ENCODE measurements at regions not wholly inside any gene's neighbourhood (a gene's known extent, or its start where the extent isn't known, plus 50 kb on each side); places are given as distances from the start of the nearest gene placed in this dataset.

DNA sequence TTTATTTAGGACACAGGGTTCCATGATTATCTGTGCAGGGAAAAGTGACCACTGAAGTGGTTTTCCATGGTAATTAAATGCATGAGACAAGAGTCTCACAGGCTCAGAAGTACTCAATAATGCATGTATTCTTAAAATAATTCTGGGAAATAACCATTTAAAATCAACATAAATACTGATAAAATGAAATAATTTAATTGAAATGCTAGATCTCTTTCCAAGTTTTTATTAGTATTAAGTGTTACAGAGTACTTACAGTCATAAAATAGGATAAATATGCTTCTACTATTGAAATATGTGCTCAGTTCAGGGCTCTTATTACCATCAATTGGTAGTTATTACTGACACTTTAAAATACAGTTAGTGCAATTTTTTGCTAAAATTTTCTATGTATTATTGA, 916.0 kb upstream of the GJE1 start:
- TF ChIP-seq, protein P1, sequence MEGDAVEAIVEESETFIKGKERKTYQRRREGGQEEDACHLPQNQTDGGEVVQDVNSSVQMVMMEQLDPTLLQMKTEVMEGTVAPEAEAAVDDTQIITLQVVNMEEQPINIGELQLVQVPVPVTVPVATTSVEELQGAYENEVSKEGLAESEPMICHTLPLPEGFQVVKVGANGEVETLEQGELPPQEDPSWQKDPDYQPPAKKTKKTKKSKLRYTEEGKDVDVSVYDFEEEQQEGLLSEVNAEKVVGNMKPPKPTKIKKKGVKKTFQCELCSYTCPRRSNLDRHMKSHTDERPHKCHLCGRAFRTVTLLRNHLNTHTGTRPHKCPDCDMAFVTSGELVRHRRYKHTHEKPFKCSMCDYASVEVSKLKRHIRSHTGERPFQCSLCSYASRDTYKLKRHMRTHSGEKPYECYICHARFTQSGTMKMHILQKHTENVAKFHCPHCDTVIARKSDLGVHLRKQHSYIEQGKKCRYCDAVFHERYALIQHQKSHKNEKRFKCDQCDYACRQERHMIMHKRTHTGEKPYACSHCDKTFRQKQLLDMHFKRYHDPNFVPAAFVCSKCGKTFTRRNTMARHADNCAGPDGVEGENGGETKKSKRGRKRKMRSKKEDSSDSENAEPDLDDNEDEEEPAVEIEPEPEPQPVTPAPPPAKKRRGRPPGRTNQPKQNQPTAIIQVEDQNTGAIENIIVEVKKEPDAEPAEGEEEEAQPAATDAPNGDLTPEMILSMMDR (IDR thresholded peaks at IDR 0.05) = no peak
- no peak for TF ChIP-seq EZH2 (IDR thresholded peaks at IDR 0.05)
